HCT116 (cell line): ENCODE measurements at regions not wholly inside any gene's neighbourhood (a gene's known extent, or its start where the extent isn't known, plus 50 kb on each side); places are given as distances from the start of the nearest gene placed in this dataset.
"Not testable (repeated sequence)": the region's sequence is repeated elsewhere in the genome, so short reads cannot be mapped to it uniquely, and the experiment has no call there.

Experiments
- ATAC-seq: fragments of 200-7000 bp; cut with Tn5 transposase; 2 replicates; pipeline ENCODE4 v1.9.1; 2020; ENCODE audit warnings: mild to moderate bottlenecking, moderate library complexity
- BruUV-seq: library from RNA; stranded (reverse); fragments of 400-500 nt; replicated peaks from 2 replicates; lab custom pipeline; 2021; lab: Mats Ljungman, UMichigan
- CTCF ChIA-PET: fragments of 300-600 bp; sonication (Branson Sonifier 250); formaldehyde crosslinking; loops from one replicate; lab custom pipeline; 2021; ENCODE audit warnings: antibody characterized with exemption; lab: Charles Lee
- POLR2A ChIA-PET: fragments of 300-600, 350-600 bp; sonication (Branson Sonifier 250); formaldehyde crosslinking; loops from one replicate; lab custom pipeline; 2021; ENCODE audit warnings: antibody characterized with exemption; lab: Charles Lee
- RAD21 ChIA-PET, 2 experiments: fragments of 300-600 bp; sonication (Branson Sonifier 250); formaldehyde crosslinking; loops; one replicate each; lab custom pipeline; 2023; ENCODE audit warnings: low total read pairs in 2 of 2; ENCODE audit not compliant: uncharacterized antibody in 2 of 2, unreplicated experiment in 2 of 2, low non-redundant PET in 1 of 2; lab: Charles Lee
- DNase-seq: peaks from one replicate; pipeline ENCODE4 v3.0.0-alpha.2; 2010; ENCODE audit warnings: low read depth, low spot score
- H2AFZ ChIP-seq: fragments of 200-600 bp; shearing (Covaris generic), sonication (generic); 2 replicates; pipeline ENCODE4 v1.6.1; 2017; ENCODE audit warnings: low read depth, mixed run types, mixed read lengths, antibody characterized with exemption, low read length; ENCODE audit not compliant: poor library complexity, severe bottlenecking
- H3K27ac ChIP-seq: 2 replicates; pipeline ENCODE4 v1.5.1; 2012; ENCODE audit warnings: low read depth, low read length
- H3K27me3 ChIP-seq: fragments of 200-600 bp; sonication (generic); 2 replicates; pipeline ENCODE4 v1.6.1; 2016; ENCODE audit warnings: mixed run types, low read length, mixed read lengths; ENCODE audit not compliant: insufficient read depth
- H3K36me3 ChIP-seq, 2 experiments: fragments of 200-500 bp in 1 of 2; fragments of 200-600 bp in 1 of 2; sonication (Bioruptor generic) in 1 of 2; sonication (generic) in 1 of 2; 2 replicates each; pipeline versions ENCODE4 v1.5.1 to v1.6.1; 2014 to 2016; ENCODE audit warnings: low read length in 2 of 2, inconsistent platforms in 1 of 2, mixed read lengths in 1 of 2, mixed run types in 1 of 2; ENCODE audit not compliant: insufficient read depth in 2 of 2, control insufficient read depth in 1 of 2
- H3K4me1 ChIP-seq, 2 experiments: fragments of 200-600 bp in 1 of 2; sonication (generic) in 1 of 2; 2 replicates each; pipeline versions ENCODE4 v1.5.1 to v1.6.1; 2012 to 2017; ENCODE audit warnings: low read length in 2 of 2, inconsistent platforms in 1 of 2, mild to moderate bottlenecking in 1 of 2, mixed read lengths in 1 of 2, mixed run types in 1 of 2, moderate library complexity in 1 of 2; ENCODE audit not compliant: insufficient read depth in 2 of 2, control insufficient read depth in 1 of 2
- H3K4me2 ChIP-seq: fragments of 200-600 bp; sonication (generic); 2 replicates; pipeline ENCODE4 v1.6.1; 2017; ENCODE audit warnings: mixed run types, low read length, mixed read lengths
- H3K4me3 ChIP-seq, 2 experiments: fragments of 200-600 bp in 1 of 2; sonication (generic) in 1 of 2; replicated peaks in 1 of 2; 2 replicates each; pipeline ENCODE4 v1.5.1; 2011 to 2016; ENCODE audit warnings: low read length in 2 of 2, control low read depth in 1 of 2, low read depth in 1 of 2, mild to moderate bottlenecking in 1 of 2, mixed read lengths in 1 of 2, mixed run types in 1 of 2
- H3K79me2 ChIP-seq: fragments of 200-600 bp; sonication (generic); 2 replicates; pipeline ENCODE4 v1.6.1; 2017; ENCODE audit warnings: mild to moderate bottlenecking, mixed run types, low read length, moderate library complexity, mixed read lengths; ENCODE audit not compliant: insufficient read depth
- H3K9ac ChIP-seq: fragments of 200-600 bp; sonication (generic); 2 replicates; pipeline ENCODE4 v1.6.1; 2016; ENCODE audit warnings: low read length, mixed read lengths
- H3K9me2 ChIP-seq: fragments of 200-600 bp; sonication (generic), shearing (Covaris generic); 2 replicates; pipeline ENCODE4 v1.6.1; 2017; ENCODE audit warnings: mixed run types, mild to moderate bottlenecking, moderate library complexity; ENCODE audit not compliant: insufficient read depth
- H3K9me3 ChIP-seq, 2 experiments: fragments of 200-500 bp in 1 of 2; fragments of 200-600 bp in 1 of 2; sonication (Bioruptor generic) in 1 of 2; sonication (generic) in 1 of 2; 2 replicates each; pipeline ENCODE4 v1.6.1; 2014 to 2017; ENCODE audit warnings: low read length in 2 of 2, mixed read lengths in 2 of 2, inconsistent platforms in 1 of 2, low read depth in 1 of 2, mild to moderate bottlenecking in 1 of 2, mixed run types in 1 of 2, moderate library complexity in 1 of 2; ENCODE audit not compliant: control insufficient read depth in 1 of 2, insufficient read depth in 1 of 2
- H4K20me1 ChIP-seq: fragments of 200-600 bp; sonication (generic), shearing (Covaris generic); 2 replicates; pipeline ENCODE4 v1.6.1; 2017; ENCODE audit warnings: mixed run types, mild to moderate bottlenecking, moderate library complexity; ENCODE audit not compliant: insufficient read depth
- ATF3 ChIP-seq: IDR thresholded peaks from 2 replicates; pipeline ENCODE4 v1.6.1; 2012
- CBX3 ChIP-seq: IDR thresholded peaks from 2 replicates; pipeline ENCODE4 v1.6.1; 2012; ENCODE audit warnings: low read depth
- CEBPB ChIP-seq: IDR thresholded peaks from 2 replicates; pipeline ENCODE4 v1.6.1; 2012; ENCODE audit warnings: low read depth
- CTCF ChIP-seq, 3 experiments: fragments of 200-600 bp in 1 of 3; sonication (generic) in 1 of 3; IDR thresholded peaks in 2 of 3; conservative IDR thresholded peaks in 1 of 3; 2 replicates each; pipeline ENCODE4 v1.5.1; 2012 to 2017; ENCODE audit warnings: low read depth in 2 of 3, low read length in 2 of 3, antibody characterized with exemption in 1 of 3, borderline replicate concordance in 1 of 3, control low read depth in 1 of 3, mild to moderate bottlenecking in 1 of 3, mixed read lengths in 1 of 3, mixed run types in 1 of 3, moderate library complexity in 1 of 3; ENCODE audit not compliant: insufficient read depth in 1 of 3
- EGR1 ChIP-seq: IDR thresholded peaks from 2 replicates; pipeline ENCODE4 v1.6.1; 2012; ENCODE audit warnings: low read depth
- ELF1 ChIP-seq: IDR thresholded peaks from 2 replicates; pipeline ENCODE4 v1.6.1; 2012; ENCODE audit warnings: low read depth, borderline replicate concordance
- EZH2 ChIP-seq: fragments of 200-600 bp; sonication (generic); IDR thresholded peaks from 2 replicates; pipeline ENCODE4 v1.6.1; 2017; ENCODE audit warnings: antibody characterized with exemption, mixed run types
- EZH2phosphoT487 ChIP-seq: fragments of 200-600 bp; IDR thresholded peaks from 2 replicates; pipeline ENCODE4 v1.6.1; 2018; ENCODE audit warnings: antibody characterized with exemption, borderline replicate concordance
- JUND ChIP-seq: IDR thresholded peaks from 2 replicates; pipeline ENCODE4 v1.6.1; 2012
- MAX ChIP-seq: IDR thresholded peaks from 2 replicates; pipeline ENCODE4 v1.6.1; 2012
- POLR2AphosphoS5 ChIP-seq: IDR thresholded peaks from 2 replicates; pipeline ENCODE4 v1.6.1; 2011; ENCODE audit warnings: mild to moderate bottlenecking, low read depth, low read length, moderate library complexity
- RAD21 ChIP-seq: IDR thresholded peaks from 2 replicates; pipeline ENCODE4 v1.6.1; 2012; ENCODE audit warnings: low read depth, mild to moderate bottlenecking
- REST ChIP-seq: IDR thresholded peaks from 2 replicates; pipeline ENCODE4 v1.6.1; 2012; ENCODE audit warnings: low read depth
- SIN3A ChIP-seq: IDR thresholded peaks from 2 replicates; pipeline ENCODE4 v1.6.1; 2012; ENCODE audit warnings: low read depth
- YY1 ChIP-seq: IDR thresholded peaks from 2 replicates; pipeline ENCODE4 v1.6.1; 2011; ENCODE audit warnings: low read length, low read depth, moderate library complexity, mild to moderate bottlenecking; ENCODE audit not compliant: insufficient replicate concordance; ENCODE audit errors: extremely low read depth
- ZFX ChIP-seq: fragments of 450-650 bp; IDR thresholded peaks from 2 replicates; pipeline ENCODE4 v1.6.1; 2017
- intact Hi-C: fragments of 100-400 bp; cut with micrococcal nuclease; formaldehyde crosslinking; loops from 2 replicates; pipeline ENCODE4 v1.10.0; 2022

GRCh38 chr14:30413184-30413583 lies 145.8 kb upstream of the G2E3 start:
- CTCF ChIA-PET, H3K9ac ChIP-seq, H3K4me2 ChIP-seq, H4K20me1 ChIP-seq, H2AFZ ChIP-seq, H3K36me3 ChIP-seq, H3K79me2 ChIP-seq, ATAC-seq, RAD21 ChIA-PET, BruUV-seq, intact Hi-C loops, H3K4me1 ChIP-seq, H3K4me3 ChIP-seq, POLR2A ChIA-PET, H3K27ac ChIP-seq, DNase-seq, H3K9me2 ChIP-seq, H3K27me3 ChIP-seq, H3K9me3 ChIP-seq: not testable (repeated sequence)

- Histone ChIP-seq H3K9me3 (no peaks in the 10 kb centered on the region), H3K4me1 (no peaks in the 10 kb centered on the region), H4K20me1 (no peaks in the 10 kb centered on the region), H3K27ac (no peak overlapping the region), H3K4me3 (no peak overlapping the region), H3K9ac (no peak overlapping the region), H2AFZ (no peak overlapping the region), H3K36me3 (no peaks in the 10 kb centered on the region), H3K4me2 (no peak overlapping the region), H3K27me3 (peaks cover 15% of the 10 kb centered on the region), H3K79me2 (no peaks in the 10 kb centered on the region), H3K9me2 (no peaks in the 10 kb centered on the region)
- no peak for DNase-seq
- ATAC-seq = no peak
- CTCF ChIA-PET = no interaction called here
- RAD21 ChIA-PET = no interaction called here
- intact Hi-C loops = no loop called here
- no TSS peak for BruUV-seq
- POLR2A ChIA-PET = no interaction called here
- TF ChIP-seq REST (no peak), CTCF (IDR thresholded peaks at IDR 0.05 in 2 of 3, conservative IDR thresholded peaks at IDR 0.05 in 1 of 3; ENCODE audit: borderline replicate concordance in 1 of 3, insufficient read depth in 1 of 3, low read depth in 2 of 3, low read length in 2 of 3) (no peak), SIN3A (no peak), ZFX (no peak), JUND (no peak), EZH2 (no peak), MAX (no peak), EGR1 (no peak), ATF3 (no peak), CEBPB (no peak), EZH2phosphoT487 (no peak), POLR2AphosphoS5 (no peak), ELF1 (no peak), RAD21 (no peak), CBX3 (no peak), YY1 (no peak)
Measured at GRCh38 chr14:30417121-30417520, 141.8 kb upstream of the G2E3 start.
